ENCODE measurements at regions not wholly inside any gene's neighbourhood (a gene's known extent, or its start where the extent isn't known, plus 50 kb on each side); places are given as distances from the start of the nearest gene placed in this dataset.

- Histone ChIP-seq H3T11ph (ENCODE audit: low read length) (no peak overlapping the region), H3K56ac (ENCODE audit: insufficient read length, low read depth, low read length) (no peak overlapping the region), H3K23me2 (ENCODE audit: insufficient read length, low read depth, low read length, poor library complexity, severe bottlenecking) (no peaks in the 10 kb centered on the region), H3K9ac (ENCODE audit: extremely low read depth, insufficient read length, low read length) (no peak overlapping the region), H2BK12ac (ENCODE audit: insufficient read length, low read depth, low read length) (no peak overlapping the region), H2AK5ac (ENCODE audit: insufficient read length, low read length) (no peak overlapping the region), H3K4ac (ENCODE audit: low read depth, low read length) (no peak overlapping the region), H4K8ac (replicated peaks; ENCODE audit: insufficient read length, low read depth, low read length) (no peak overlapping the region), H2BK120ac (ENCODE audit: low read depth, low read length, poor library complexity, severe bottlenecking) (no peak overlapping the region), H2BK20ac (ENCODE audit: low read depth, low read length, poor library complexity, severe bottlenecking) (no peak overlapping the region), H3K4me1 (ENCODE audit: insufficient read depth, low read length) (no peaks in the 10 kb centered on the region), H2BK5ac (ENCODE audit: insufficient read length, low read length) (no peak overlapping the region), H3K79me2 (ENCODE audit: insufficient read depth, low read length) (no peaks in the 10 kb centered on the region), H3K27me3 (ENCODE audit: insufficient read depth, low read length) (no peaks in the 10 kb centered on the region), H3K27ac (ENCODE audit: insufficient read length, low read depth, low read length) (no peak overlapping the region), H4K20me1 (ENCODE audit: control insufficient read depth, insufficient read depth, insufficient read length) (no peaks in the 10 kb centered on the region), H3K9me3 (ENCODE audit: control insufficient read depth, low read depth, low read length) (no peaks in the 10 kb centered on the region), H2AFZ (ENCODE audit: low read length) (no peak overlapping the region), H4K5ac (ENCODE audit: insufficient read length, low read depth, low read length) (no peak overlapping the region), H3K18ac (ENCODE audit: insufficient read length, low read depth, low read length) (no peak overlapping the region), H4K91ac (ENCODE audit: insufficient read length, low read depth, low read length) (no peak overlapping the region), H3K79me1 (ENCODE audit: insufficient read depth, low read depth, low read length, poor library complexity, severe bottlenecking) (no peaks in the 10 kb centered on the region), H2BK15ac (ENCODE audit: low read depth, low read length) (no peak overlapping the region), H3K14ac (ENCODE audit: insufficient read depth, low read length) (no peak overlapping the region), H3K4me2 (ENCODE audit: insufficient read depth, insufficient read length, low read length) (no peak overlapping the region), H3K23ac (ENCODE audit: insufficient read length, low read depth, low read length) (no peak overlapping the region)
- Mint-ChIP-seq H3K4me3 (no peak overlapping the region), H3K9me3 (peaks cover 0 to 9% of the 10 kb centered on the region in 2 experiments; a peak in 2 of 5 replicates), H3K36me3 (ENCODE audit: insufficient read depth in 1 of 3, low read depth in 3 of 3) (0 out of 7 replicates have a peak, but pooled peaks cover 0 to 4% (median 0%) of the 10 kb centered on the region in 3 experiments), H3K27ac (no peak overlapping the region), H3K27me3 (ENCODE audit: low read depth) (no peaks in the 10 kb centered on the region), H3K4me1 (0 out of 4 replicates have a peak, but pooled peaks cover 0 to 2% of the 10 kb centered on the region in 2 experiments)
- no peak for TF ChIP-seq CTCF (conservative IDR thresholded peaks at IDR 0.05)
- WGBS (ENCODE audit: extremely low coverage, insufficient read length, low lambda C conversion rate): no CpG with 5 or more reads among the region's 1 CpG
- no peak for DNase-seq
These were observed 155.7 kb downstream of the AMY1C start for GRCh38 chr1:103905363-103905762.

All from H9 (cell line).